ENCODE measurements at regions not wholly inside any gene's neighbourhood (a gene's known extent, or its start where the extent isn't known, plus 50 kb on each side); places are given as distances from the start of the nearest gene placed in this dataset.

DNA sequence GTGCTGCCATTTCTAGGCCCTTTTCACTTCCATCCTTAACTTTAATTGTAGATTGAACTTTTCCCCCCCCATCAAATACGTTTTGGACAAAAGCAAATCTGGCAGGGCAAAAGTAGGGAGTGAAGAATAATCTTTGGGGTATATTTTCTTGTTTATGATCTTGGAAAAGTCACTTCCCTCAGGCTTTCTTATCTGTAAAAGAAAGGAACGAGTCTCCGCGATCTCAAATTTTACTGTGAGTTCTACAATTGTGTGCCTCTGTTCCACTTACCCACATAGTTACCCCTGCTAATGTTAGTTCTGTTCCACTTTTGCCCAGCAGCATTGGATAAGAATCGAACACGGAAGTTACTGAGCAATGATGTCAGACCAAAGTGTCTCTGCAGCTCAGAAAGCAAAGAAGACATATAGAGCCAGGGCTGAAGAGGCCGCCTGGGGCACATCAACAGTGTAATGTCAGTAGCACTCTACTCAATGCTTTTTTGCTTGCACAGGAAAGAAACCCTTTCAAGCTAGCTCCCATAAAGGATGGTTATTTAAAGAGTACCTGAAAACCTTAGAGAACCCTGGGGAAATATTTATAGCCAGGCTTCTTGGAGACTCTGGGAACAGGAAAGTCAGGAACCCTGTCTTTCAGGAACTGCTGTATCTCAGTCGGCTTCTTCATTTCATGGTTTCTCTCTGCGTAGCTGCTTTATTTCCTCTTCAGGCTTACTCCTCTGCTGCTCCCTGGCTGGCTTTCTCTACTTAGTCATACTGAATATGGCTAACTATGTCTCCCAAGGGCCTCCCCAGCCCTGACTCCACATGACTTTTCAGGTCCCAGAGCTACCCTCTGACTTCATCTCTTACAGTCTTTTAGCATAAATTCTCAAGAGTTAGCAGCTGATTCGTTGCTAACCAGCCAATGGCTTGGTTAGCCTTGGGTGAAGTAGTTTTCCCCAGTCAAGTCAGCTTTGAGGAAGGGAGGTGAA lies 123.7 kb upstream of the FAM3C start:
- ChIA-PET CTCF (no interaction called here), POLR2A (no interaction called here)
- no peak overlapping the region for H3K4me3 ChIP-seq (ENCODE audit: low read depth in 2 of 2, low read length in 2 of 2)
- no peak for DNase-seq (ENCODE audit: low read depth, low spot score)
- no peaks in the 10 kb centered on the region for H3K27me3 ChIP-seq (ENCODE audit: control insufficient read depth, insufficient read depth, low read length)
- no peak overlapping the region; the same call in 1 of the 2 replicates for H3K27ac ChIP-seq (ENCODE audit: low read length)
- intact Hi-C loops (cut with micrococcal nuclease; ENCODE audit: unreplicated experiment) (no loop called here), in situ Hi-C loops (cut with HindIII; ENCODE audit: low pct_unique_long_range_greater_than_20kb, low sequenced_read_pairs) (no loop called here)
- H3K36me3 ChIP-seq (ENCODE audit: control insufficient read depth, insufficient read depth, low read length), result no peaks in the 10 kb centered on the region
- ATAC-seq, result no peak
- no TSS peak for BruUV-seq (replicated peaks)
- no peaks in the 10 kb centered on the region for H3K9me3 ChIP-seq (ENCODE audit: control insufficient read depth, insufficient read depth, low read depth, low read length)
- H3K4me1 ChIP-seq (ENCODE audit: control insufficient read depth, insufficient read depth, low read length), result no peaks in the 10 kb centered on the region
- TF ChIP-seq, protein P1, sequence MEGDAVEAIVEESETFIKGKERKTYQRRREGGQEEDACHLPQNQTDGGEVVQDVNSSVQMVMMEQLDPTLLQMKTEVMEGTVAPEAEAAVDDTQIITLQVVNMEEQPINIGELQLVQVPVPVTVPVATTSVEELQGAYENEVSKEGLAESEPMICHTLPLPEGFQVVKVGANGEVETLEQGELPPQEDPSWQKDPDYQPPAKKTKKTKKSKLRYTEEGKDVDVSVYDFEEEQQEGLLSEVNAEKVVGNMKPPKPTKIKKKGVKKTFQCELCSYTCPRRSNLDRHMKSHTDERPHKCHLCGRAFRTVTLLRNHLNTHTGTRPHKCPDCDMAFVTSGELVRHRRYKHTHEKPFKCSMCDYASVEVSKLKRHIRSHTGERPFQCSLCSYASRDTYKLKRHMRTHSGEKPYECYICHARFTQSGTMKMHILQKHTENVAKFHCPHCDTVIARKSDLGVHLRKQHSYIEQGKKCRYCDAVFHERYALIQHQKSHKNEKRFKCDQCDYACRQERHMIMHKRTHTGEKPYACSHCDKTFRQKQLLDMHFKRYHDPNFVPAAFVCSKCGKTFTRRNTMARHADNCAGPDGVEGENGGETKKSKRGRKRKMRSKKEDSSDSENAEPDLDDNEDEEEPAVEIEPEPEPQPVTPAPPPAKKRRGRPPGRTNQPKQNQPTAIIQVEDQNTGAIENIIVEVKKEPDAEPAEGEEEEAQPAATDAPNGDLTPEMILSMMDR (IDR thresholded peaks at IDR 0.05), result no peak
- TF ChIP-seq TCF7L2 (IDR thresholded peaks at IDR 0.05; ENCODE audit: low read depth, low read length), result no peak
- TF ChIP-seq, protein P2, sequence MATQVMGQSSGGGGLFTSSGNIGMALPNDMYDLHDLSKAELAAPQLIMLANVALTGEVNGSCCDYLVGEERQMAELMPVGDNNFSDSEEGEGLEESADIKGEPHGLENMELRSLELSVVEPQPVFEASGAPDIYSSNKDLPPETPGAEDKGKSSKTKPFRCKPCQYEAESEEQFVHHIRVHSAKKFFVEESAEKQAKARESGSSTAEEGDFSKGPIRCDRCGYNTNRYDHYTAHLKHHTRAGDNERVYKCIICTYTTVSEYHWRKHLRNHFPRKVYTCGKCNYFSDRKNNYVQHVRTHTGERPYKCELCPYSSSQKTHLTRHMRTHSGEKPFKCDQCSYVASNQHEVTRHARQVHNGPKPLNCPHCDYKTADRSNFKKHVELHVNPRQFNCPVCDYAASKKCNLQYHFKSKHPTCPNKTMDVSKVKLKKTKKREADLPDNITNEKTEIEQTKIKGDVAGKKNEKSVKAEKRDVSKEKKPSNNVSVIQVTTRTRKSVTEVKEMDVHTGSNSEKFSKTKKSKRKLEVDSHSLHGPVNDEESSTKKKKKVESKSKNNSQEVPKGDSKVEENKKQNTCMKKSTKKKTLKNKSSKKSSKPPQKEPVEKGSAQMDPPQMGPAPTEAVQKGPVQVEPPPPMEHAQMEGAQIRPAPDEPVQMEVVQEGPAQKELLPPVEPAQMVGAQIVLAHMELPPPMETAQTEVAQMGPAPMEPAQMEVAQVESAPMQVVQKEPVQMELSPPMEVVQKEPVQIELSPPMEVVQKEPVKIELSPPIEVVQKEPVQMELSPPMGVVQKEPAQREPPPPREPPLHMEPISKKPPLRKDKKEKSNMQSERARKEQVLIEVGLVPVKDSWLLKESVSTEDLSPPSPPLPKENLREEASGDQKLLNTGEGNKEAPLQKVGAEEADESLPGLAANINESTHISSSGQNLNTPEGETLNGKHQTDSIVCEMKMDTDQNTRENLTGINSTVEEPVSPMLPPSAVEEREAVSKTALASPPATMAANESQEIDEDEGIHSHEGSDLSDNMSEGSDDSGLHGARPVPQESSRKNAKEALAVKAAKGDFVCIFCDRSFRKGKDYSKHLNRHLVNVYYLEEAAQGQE (IDR thresholded peaks at IDR 0.05; ENCODE audit: insufficient read depth in 1 of 2, low read depth in 2 of 2, low read length in 1 of 2), result no peak
- no peak for TF ChIP-seq SIN3A (IDR thresholded peaks at IDR 0.05; ENCODE audit: borderline replicate concordance, insufficient read depth, low read depth, low read length)
- no peak for TF ChIP-seq POLR2AphosphoS5 (IDR thresholded peaks at IDR 0.05; ENCODE audit: low read depth, low read length)

DNA sequence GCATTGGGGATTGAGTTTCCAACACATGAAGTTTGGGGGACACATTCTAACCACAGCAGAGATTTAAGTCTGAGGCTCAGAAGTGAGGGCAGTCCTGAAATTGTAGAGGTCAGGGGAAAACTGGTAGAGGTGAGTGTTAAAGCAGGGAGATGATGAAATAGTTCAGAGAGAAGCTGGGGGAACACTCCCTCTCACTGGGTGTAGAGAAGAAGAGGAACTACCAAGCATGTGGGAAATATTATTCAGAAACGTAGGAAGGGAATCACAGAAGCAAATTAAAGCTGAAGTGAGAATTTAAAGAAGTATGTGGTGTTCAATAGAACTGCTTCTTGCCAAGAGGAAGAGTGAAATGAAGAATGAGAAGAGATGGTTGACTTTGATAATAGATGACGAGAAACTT lies 121.5 kb upstream of the FAM3C start:
- intact Hi-C loops (cut with micrococcal nuclease; ENCODE audit: unreplicated experiment), result no loop called here
- Histone ChIP-seq H3K36me3 (ENCODE audit: control insufficient read depth, insufficient read depth, low read length) (no peaks in the 10 kb centered on the region), H3K27me3 (ENCODE audit: control insufficient read depth, insufficient read depth, low read length) (no peaks in the 10 kb centered on the region), H3K4me3 (ENCODE audit: low read depth in 2 of 2, low read length in 2 of 2) (no peak overlapping the region), H3K9me3 (ENCODE audit: control insufficient read depth, insufficient read depth, low read depth, low read length) (no peaks in the 10 kb centered on the region), H3K27ac (ENCODE audit: low read length) (no peak overlapping the region), H3K4me1 (ENCODE audit: control insufficient read depth, insufficient read depth, low read length) (no peaks in the 10 kb centered on the region)
- no TSS peak for BruUV-seq (replicated peaks)
- CTCF ChIA-PET, result no interaction called here
- no peak for ATAC-seq
- no peak for DNase-seq (ENCODE audit: low read depth, low spot score)
- in situ Hi-C loops (cut with HindIII; ENCODE audit: low pct_unique_long_range_greater_than_20kb, low sequenced_read_pairs), result no loop called here
- TF ChIP-seq, protein P2 (IDR thresholded peaks at IDR 0.05; ENCODE audit: insufficient read depth in 1 of 2, low read depth in 2 of 2, low read length in 1 of 2), result no peak
- TF ChIP-seq TCF7L2 (IDR thresholded peaks at IDR 0.05; ENCODE audit: low read depth, low read length) (no peak), SIN3A (IDR thresholded peaks at IDR 0.05; ENCODE audit: borderline replicate concordance, insufficient read depth, low read depth, low read length) (no peak), POLR2AphosphoS5 (IDR thresholded peaks at IDR 0.05; ENCODE audit: low read depth, low read length) (no peak)
- TF ChIP-seq, protein P1 (IDR thresholded peaks at IDR 0.05), result no peak
- POLR2A ChIA-PET, result no interaction called here
